ENCODE measurements at regions not wholly inside any gene's neighbourhood (a gene's known extent, or its start where the extent isn't known, plus 50 kb on each side); places are given as distances from the start of the nearest gene placed in this dataset.
"Not testable (repeated sequence)": the region's sequence is repeated elsewhere in the genome, so short reads cannot be mapped to it uniquely, and the experiment has no call there.

- in situ Hi-C loops (cut with MboI; ENCODE audit: low sequenced_read_pairs) = no loop called here
Measured at GRCh38 chr6:166809721-166810120, 146.6 kb downstream of the RNASET2 start.

GRCh38 chr6:166806962-166807757 is 149.2 kb downstream of the RNASET2 start:
- in situ Hi-C loops (cut with MboI; ENCODE audit: low sequenced_read_pairs) = no loop called here

GRCh38 chr6:166806217-166806838 is 150.0 kb downstream of the RNASET2 start:
- in situ Hi-C loops (cut with MboI; ENCODE audit: low sequenced_read_pairs) = no loop called here

- in situ Hi-C loops (cut with MboI; ENCODE audit: low sequenced_read_pairs) = no loop called here
Measured at GRCh38 chr6:166803471-166803870, 152.9 kb downstream of the RNASET2 start.

- in situ Hi-C loops (cut with MboI; ENCODE audit: low sequenced_read_pairs) = no loop called here
Measured at GRCh38 chr6:166802401-166802800, 153.9 kb downstream of the RNASET2 start.

GRCh38 chr6:166800137-166800536 is 156.2 kb downstream of the RNASET2 start:
- in situ Hi-C loops (cut with MboI; ENCODE audit: low sequenced_read_pairs) = no loop called here

- in situ Hi-C loops (cut with MboI; ENCODE audit: low sequenced_read_pairs) = no loop called here
Measured at GRCh38 chr6:166798652-166799051, 157.7 kb downstream of the RNASET2 start.

- in situ Hi-C loops (cut with MboI; ENCODE audit: low sequenced_read_pairs) = no loop called here
Measured at GRCh38 chr6:166796610-166797009, 159.7 kb downstream of the RNASET2 start.

GRCh38 chr6:166795879-166796278 is 160.5 kb downstream of the RNASET2 start:
- in situ Hi-C loops (cut with MboI; ENCODE audit: low sequenced_read_pairs) = no loop called here

- in situ Hi-C loops (cut with MboI; ENCODE audit: low sequenced_read_pairs) = not testable (repeated sequence)
Measured at GRCh38 chr6:166790808-166791207, 163.8 kb upstream of the RPS6KA2 start.

GRCh38 chr6:166788846-166789529 is 161.9 kb upstream of the RPS6KA2 start:
- in situ Hi-C loops (cut with MboI; ENCODE audit: low sequenced_read_pairs) = loop anchor here (5.0 kb wide), 1 partner anchor 203 kb away; no protein-coding TSS in a partner anchor

GRCh38 chr6:166786704-166787293 is 159.7 kb upstream of the RPS6KA2 start:
- in situ Hi-C loops (cut with MboI; ENCODE audit: low sequenced_read_pairs) = loop anchor here (5.0 kb wide), 1 partner anchor 206 kb away; no protein-coding TSS in a partner anchor

- in situ Hi-C loops (cut with MboI; ENCODE audit: low sequenced_read_pairs) = loop anchor here (5.0 kb wide), 1 partner anchor 207 kb away; no protein-coding TSS in a partner anchor
Measured at GRCh38 chr6:166785131-166785530, 158.1 kb upstream of the RPS6KA2 start.

GRCh38 chr6:166784691-166785090 is 157.6 kb upstream of the RPS6KA2 start:
- in situ Hi-C loops (cut with MboI; ENCODE audit: low sequenced_read_pairs) = loop anchor here (5.0 kb wide), 1 partner anchor 208 kb away; no protein-coding TSS in a partner anchor

- in situ Hi-C loops (cut with MboI; ENCODE audit: low sequenced_read_pairs) = no loop called here
Measured at GRCh38 chr6:166782520-166782919, 155.5 kb upstream of the RPS6KA2 start.

- in situ Hi-C loops (cut with MboI; ENCODE audit: low sequenced_read_pairs) = no loop called here
Measured at GRCh38 chr6:166781331-166781730, 154.3 kb upstream of the RPS6KA2 start.

GRCh38 chr6:166779963-166780683 is 153.1 kb upstream of the RPS6KA2 start:
- in situ Hi-C loops (cut with MboI; ENCODE audit: low sequenced_read_pairs) = loop anchor here (10.0 kb wide), 1 partner anchor 355 kb away; no protein-coding TSS in a partner anchor

GRCh38 chr6:166779381-166779780 is 152.3 kb upstream of the RPS6KA2 start:
- in situ Hi-C loops (cut with MboI; ENCODE audit: low sequenced_read_pairs) = loop anchor here (10.0 kb wide), 1 partner anchor 355 kb away; no protein-coding TSS in a partner anchor

- in situ Hi-C loops (cut with MboI; ENCODE audit: low sequenced_read_pairs) = loop anchor here (10.0 kb wide), 1 partner anchor 356 kb away; no protein-coding TSS in a partner anchor
Measured at GRCh38 chr6:166778776-166779175, 151.7 kb upstream of the RPS6KA2 start.

- in situ Hi-C loops (cut with MboI; ENCODE audit: low sequenced_read_pairs) = loop anchor here (10.0 kb wide), 1 partner anchor 357 kb away; no protein-coding TSS in a partner anchor
Measured at GRCh38 chr6:166778046-166778445, 151.0 kb upstream of the RPS6KA2 start.

Data from HL-60/S4 treated with retinoic acid at 250 ng/mL for 4 days and 3 days (cell line).